ENCODE measurements at regions not wholly inside any gene's neighbourhood (a gene's known extent, or its start where the extent isn't known, plus 50 kb on each side); places are given as distances from the start of the nearest gene placed in this dataset.

- no peak for DNase-seq (ENCODE audit: low spot score)
These were observed 631.3 kb downstream of the MED13L start for GRCh38 chr12:115646210-115646609.

GRCh38 chr12:115640929-115641328 lies 636.6 kb downstream of the MED13L start:
- no peak for DNase-seq (ENCODE audit: low spot score)

- no peak for DNase-seq (ENCODE audit: low spot score)
These were observed 637.9 kb downstream of the MED13L start for GRCh38 chr12:115639648-115640012.

GRCh38 chr12:115638733-115639647 lies 638.5 kb downstream of the MED13L start:
- DNase-seq (ENCODE audit: low spot score), result peak; percentile 73

GRCh38 chr12:115636546-115636945 lies 640.9 kb downstream of the MED13L start:
- DNase-seq (ENCODE audit: low spot score), result peak; percentile 86

GRCh38 chr12:115632308-115632707 lies 645.2 kb downstream of the MED13L start:
- DNase-seq (ENCODE audit: low spot score), result no peak

GRCh38 chr12:115630136-115630535 lies 647.4 kb downstream of the MED13L start:
- DNase-seq (ENCODE audit: low spot score), result no peak

- DNase-seq (ENCODE audit: low spot score), result no peak
These were observed 651.3 kb downstream of the MED13L start for GRCh38 chr12:115626210-115626609.

GRCh38 chr12:115623764-115624334 lies 653.6 kb downstream of the MED13L start:
- peak; percentile 99 for DNase-seq (ENCODE audit: low spot score)

- DNase-seq (ENCODE audit: low spot score), result no peak
These were observed 654.2 kb downstream of the MED13L start for GRCh38 chr12:115623275-115623674.

GRCh38 chr12:115620816-115621215 lies 656.7 kb downstream of the MED13L start:
- DNase-seq (ENCODE audit: low spot score), result no peak

- DNase-seq (ENCODE audit: low spot score), result peak; percentile 35
These were observed 657.6 kb downstream of the MED13L start for GRCh38 chr12:115619889-115620288.

- no peak for DNase-seq (ENCODE audit: low spot score)
These were observed 658.4 kb downstream of the MED13L start for GRCh38 chr12:115619061-115619460.

GRCh38 chr12:115618105-115618504 lies 659.4 kb downstream of the MED13L start:
- DNase-seq (ENCODE audit: low spot score), result no peak

- DNase-seq (ENCODE audit: low spot score), result peak; percentile 27
These were observed 660.1 kb downstream of the MED13L start for GRCh38 chr12:115617391-115617790.

- no peak for DNase-seq (ENCODE audit: low spot score)
These were observed 666.0 kb downstream of the MED13L start for GRCh38 chr12:115611477-115611876.

GRCh38 chr12:115609347-115609746 lies 668.1 kb downstream of the MED13L start:
- DNase-seq (ENCODE audit: low spot score), result no peak

GRCh38 chr12:115606040-115606439 lies 671.5 kb downstream of the MED13L start:
- no peak for DNase-seq (ENCODE audit: low spot score)

GRCh38 chr12:115598871-115599811 lies 678.4 kb downstream of the MED13L start:
- peak; percentile 51 for DNase-seq (ENCODE audit: low spot score)

- no peak for DNase-seq (ENCODE audit: low spot score)
These were observed 680.3 kb downstream of the MED13L start for GRCh38 chr12:115597157-115597712.

GRCh38 chr12:115588131-115588530 lies 689.4 kb downstream of the MED13L start:
- DNase-seq (ENCODE audit: low spot score), result no peak

- no peak for DNase-seq (ENCODE audit: low spot score)
These were observed 693.3 kb downstream of the MED13L start for GRCh38 chr12:115584156-115584555.
